ENCODE measurements at regions not wholly inside any gene's neighbourhood (a gene's known extent, or its start where the extent isn't known, plus 50 kb on each side); places are given as distances from the start of the nearest gene placed in this dataset.

- TF ChIP-seq POLR2A (IDR thresholded peaks at IDR 0.05; ENCODE audit: low read length) (no peak), GATA1 (IDR thresholded peaks at IDR 0.05; ENCODE audit: low read depth, low read length) (no peak)
These were observed 340.7 kb downstream of the NR2F1-AS1 start for GRCh38 chr5:93240228-93240834.
